ENCODE measurements at regions not wholly inside any gene's neighbourhood (a gene's known extent, or its start where the extent isn't known, plus 50 kb on each side); places are given as distances from the start of the nearest gene placed in this dataset.

GRCh38 chr11:86723281-86723680, 50.9 kb upstream of the ME3 start:
- TF ChIP-seq MEIS1 (CRISPR knock-in tag; IDR thresholded peaks at IDR 0.05; ENCODE audit: borderline replicate concordance), result no peak
- TF ChIP-seq ZNF394 (tag by site-specific recombination; IDR thresholded peaks at IDR 0.05; ENCODE audit: borderline replicate concordance), result no peak
- no peak for TF ChIP-seq ZNF426 (tag by site-specific recombination; IDR thresholded peaks at IDR 0.05)
- no peak for TF ChIP-seq ZIC2 (tag by site-specific recombination; IDR thresholded peaks at IDR 0.05)
- TF ChIP-seq ZNF37A (tag by site-specific recombination; IDR thresholded peaks at IDR 0.05), result no peak
- TF ChIP-seq ZSCAN30 (tag by site-specific recombination; IDR thresholded peaks at IDR 0.05), result no peak
- TF ChIP-seq, protein P1, sequence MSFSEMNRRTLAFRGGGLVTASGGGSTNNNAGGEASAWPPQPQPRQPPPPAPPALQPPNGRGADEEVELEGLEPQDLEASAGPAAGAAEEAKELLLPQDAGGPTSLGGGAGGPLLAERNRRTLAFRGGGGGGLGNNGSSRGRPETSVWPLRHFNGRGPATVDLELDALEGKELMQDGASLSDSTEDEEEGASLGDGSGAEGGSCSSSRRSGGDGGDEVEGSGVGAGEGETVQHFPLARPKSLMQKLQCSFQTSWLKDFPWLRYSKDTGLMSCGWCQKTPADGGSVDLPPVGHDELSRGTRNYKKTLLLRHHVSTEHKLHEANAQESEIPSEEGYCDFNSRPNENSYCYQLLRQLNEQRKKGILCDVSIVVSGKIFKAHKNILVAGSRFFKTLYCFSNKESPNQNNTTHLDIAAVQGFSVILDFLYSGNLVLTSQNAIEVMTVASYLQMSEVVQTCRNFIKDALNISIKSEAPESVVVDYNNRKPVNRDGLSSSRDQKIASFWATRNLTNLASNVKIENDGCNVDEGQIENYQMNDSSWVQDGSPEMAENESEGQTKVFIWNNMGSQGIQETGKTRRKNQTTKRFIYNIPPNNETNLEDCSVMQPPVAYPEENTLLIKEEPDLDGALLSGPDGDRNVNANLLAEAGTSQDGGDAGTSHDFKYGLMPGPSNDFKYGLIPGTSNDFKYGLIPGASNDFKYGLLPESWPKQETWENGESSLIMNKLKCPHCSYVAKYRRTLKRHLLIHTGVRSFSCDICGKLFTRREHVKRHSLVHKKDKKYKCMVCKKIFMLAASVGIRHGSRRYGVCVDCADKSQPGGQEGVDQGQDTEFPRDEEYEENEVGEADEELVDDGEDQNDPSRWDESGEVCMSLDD (tag by site-specific recombination; IDR thresholded peaks at IDR 0.05), result no peak
- H3K4me1 ChIP-seq (ENCODE audit: control insufficient read depth, insufficient read depth, low read length), result no peaks in the 10 kb centered on the region
- no peaks in the 10 kb centered on the region for H3K36me3 ChIP-seq (ENCODE audit: control insufficient read depth in 2 of 2, insufficient read depth in 1 of 2, low read length in 2 of 2)
- ChIA-PET CTCF (no interaction called here), POLR2A (no interaction called here)
- no peak overlapping the region for H3K27ac ChIP-seq (ENCODE audit: extremely low read depth, low read depth, low read length)
- no peaks in the 10 kb centered on the region for H3K9me3 ChIP-seq (ENCODE audit: control insufficient read depth, insufficient read depth, low read depth, low read length)
- H3K4me3 ChIP-seq (ENCODE audit: low read depth, low read length), result no peak overlapping the region

GRCh38 chr11:86722748-86723147, 50.3 kb upstream of the ME3 start:
- Histone ChIP-seq H3K4me3 (ENCODE audit: low read depth, low read length) (no peak overlapping the region), H3K4me1 (ENCODE audit: control insufficient read depth, insufficient read depth, low read length) (no peaks in the 10 kb centered on the region), H3K9me3 (ENCODE audit: control insufficient read depth, insufficient read depth, low read depth, low read length) (no peaks in the 10 kb centered on the region), H3K36me3 (ENCODE audit: control insufficient read depth in 2 of 2, insufficient read depth in 1 of 2, low read length in 2 of 2) (no peaks in the 10 kb centered on the region), H3K27ac (ENCODE audit: extremely low read depth, low read depth, low read length) (no peak overlapping the region)
- POLR2A ChIA-PET, result no interaction called here
- TF ChIP-seq SETDB1 (IDR thresholded peaks at IDR 0.05; ENCODE audit: insufficient read length, low read length) (peak; percentile 92), BCL11B (tag by site-specific recombination; IDR thresholded peaks at IDR 0.05; ENCODE audit: low read depth) (no peak), ZNF121 (tag by site-specific recombination; IDR thresholded peaks at IDR 0.05) (no peak)
- TF ChIP-seq, protein P2, sequence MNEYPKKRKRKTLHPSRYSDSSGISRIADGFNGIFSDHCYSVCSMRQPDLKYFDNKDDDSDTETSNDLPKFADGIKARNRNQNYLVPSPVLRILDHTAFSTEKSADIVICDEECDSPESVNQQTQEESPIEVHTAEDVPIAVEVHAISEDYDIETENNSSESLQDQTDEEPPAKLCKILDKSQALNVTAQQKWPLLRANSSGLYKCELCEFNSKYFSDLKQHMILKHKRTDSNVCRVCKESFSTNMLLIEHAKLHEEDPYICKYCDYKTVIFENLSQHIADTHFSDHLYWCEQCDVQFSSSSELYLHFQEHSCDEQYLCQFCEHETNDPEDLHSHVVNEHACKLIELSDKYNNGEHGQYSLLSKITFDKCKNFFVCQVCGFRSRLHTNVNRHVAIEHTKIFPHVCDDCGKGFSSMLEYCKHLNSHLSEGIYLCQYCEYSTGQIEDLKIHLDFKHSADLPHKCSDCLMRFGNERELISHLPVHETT (tag by site-specific recombination; IDR thresholded peaks at IDR 0.05), result no peak
- CTCF ChIA-PET, result interaction anchor here (0.7 kb wide), 1 partner anchor 58 kb away, joined by 3 read pairs; no protein-coding TSS in a partner anchor

All from HEK293 (cell line).